Brain microvascular endothelial cell (primary cell): ENCODE measurements at regions not wholly inside any gene's neighbourhood (a gene's known extent, or its start where the extent isn't known, plus 50 kb on each side); places are given as distances from the start of the nearest gene placed in this dataset.

Experiments used
- DNase-seq: peaks from one replicate; pipeline ENCODE4 v3.0.0-alpha.2; 2020
- H3K27ac ChIP-seq: fragments of 250-450 bp; sonication (Bioruptor Pico); 2 replicates; pipeline ENCODE4 v1.5.1; 2020; ENCODE audit warnings: mild to moderate bottlenecking, moderate library complexity
- H3K27me3 ChIP-seq: fragments of 250-450 bp; sonication (Bioruptor Pico); replicated peaks from 2 replicates; pipeline ENCODE4 v1.5.1; 2020; ENCODE audit warnings: mild to moderate bottlenecking
- H3K36me3 ChIP-seq: fragments of 250-450 bp; sonication (Bioruptor Pico); replicated peaks from 2 replicates; pipeline ENCODE4 v1.5.1; 2020; ENCODE audit warnings: mild to moderate bottlenecking
- H3K4me3 ChIP-seq: 2 replicates; pipeline ENCODE4 v1.5.1; 2011; ENCODE audit warnings: low read depth, mild to moderate bottlenecking, control low read depth, low read length, moderate library complexity
- in situ Hi-C: cut with HindIII; loops from 2 replicates; pipeline ENCODE4 v1.10.0; 2017; ENCODE audit warnings: low sequenced_read_pairs, low pct_ligation_motif_present
- TF ChIP-seq, protein P1 (sequence below): IDR thresholded peaks from 2 replicates; pipeline ENCODE4 v1.5.1; 2011; ENCODE audit warnings: low read depth, mild to moderate bottlenecking, moderate library complexity, low read length, control low read depth, inconsistent platforms; ENCODE audit errors: missing control alignments

- Histone ChIP-seq H3K27me3 (no peaks in the 10 kb centered on the region), H3K27ac (no peak overlapping the region), H3K36me3 (no peaks in the 10 kb centered on the region), H3K4me3 (no peak overlapping the region)
- DNase-seq, result no peak
- in situ Hi-C loops, result no loop called here
- TF ChIP-seq, protein P1, sequence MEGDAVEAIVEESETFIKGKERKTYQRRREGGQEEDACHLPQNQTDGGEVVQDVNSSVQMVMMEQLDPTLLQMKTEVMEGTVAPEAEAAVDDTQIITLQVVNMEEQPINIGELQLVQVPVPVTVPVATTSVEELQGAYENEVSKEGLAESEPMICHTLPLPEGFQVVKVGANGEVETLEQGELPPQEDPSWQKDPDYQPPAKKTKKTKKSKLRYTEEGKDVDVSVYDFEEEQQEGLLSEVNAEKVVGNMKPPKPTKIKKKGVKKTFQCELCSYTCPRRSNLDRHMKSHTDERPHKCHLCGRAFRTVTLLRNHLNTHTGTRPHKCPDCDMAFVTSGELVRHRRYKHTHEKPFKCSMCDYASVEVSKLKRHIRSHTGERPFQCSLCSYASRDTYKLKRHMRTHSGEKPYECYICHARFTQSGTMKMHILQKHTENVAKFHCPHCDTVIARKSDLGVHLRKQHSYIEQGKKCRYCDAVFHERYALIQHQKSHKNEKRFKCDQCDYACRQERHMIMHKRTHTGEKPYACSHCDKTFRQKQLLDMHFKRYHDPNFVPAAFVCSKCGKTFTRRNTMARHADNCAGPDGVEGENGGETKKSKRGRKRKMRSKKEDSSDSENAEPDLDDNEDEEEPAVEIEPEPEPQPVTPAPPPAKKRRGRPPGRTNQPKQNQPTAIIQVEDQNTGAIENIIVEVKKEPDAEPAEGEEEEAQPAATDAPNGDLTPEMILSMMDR, result no peak
Observed at GRCh38 chr2:189299974-189300373, 120.4 kb upstream of the COL5A2 start.

GRCh38 chr2:189300916-189301315 is 121.4 kb upstream of the COL5A2 start:
- no peak for DNase-seq
- Histone ChIP-seq H3K27me3 (no peaks in the 10 kb centered on the region), H3K36me3 (no peaks in the 10 kb centered on the region), H3K4me3 (no peak overlapping the region), H3K27ac (no peak overlapping the region)
- TF ChIP-seq, protein P1, result no peak
- in situ Hi-C loops, result no loop called here

DNA sequence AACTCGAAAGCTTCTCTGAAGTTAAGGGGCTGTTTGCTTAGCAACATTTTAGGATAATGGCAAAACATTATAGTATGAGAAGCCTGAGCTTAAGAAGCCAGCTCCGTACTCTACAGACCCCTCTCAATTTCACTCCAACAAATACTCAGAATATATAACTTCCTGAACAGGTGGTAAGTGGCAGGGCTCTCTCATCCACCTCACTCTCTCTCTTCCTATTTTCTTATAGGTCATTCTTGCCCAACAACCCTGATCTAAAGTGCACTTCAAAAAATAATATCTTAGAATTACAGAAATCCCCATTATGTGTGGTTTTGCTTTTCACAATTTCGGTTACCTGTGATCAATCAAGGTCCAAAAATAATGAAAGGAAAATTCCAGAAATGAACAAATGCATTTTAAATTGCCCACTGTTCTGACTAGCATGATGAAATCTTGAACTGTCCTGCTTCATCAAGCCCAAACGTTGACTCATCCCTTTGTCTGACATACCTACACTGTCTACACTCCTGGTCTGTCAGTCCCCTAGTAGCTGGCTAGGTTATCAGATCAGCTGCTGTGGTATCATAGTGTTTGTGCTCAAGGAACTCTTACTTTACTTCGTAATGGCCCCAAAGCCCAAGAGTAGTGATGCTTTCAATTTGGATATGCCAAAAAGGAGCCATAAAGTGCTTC is 122.8 kb upstream of the COL5A2 start:
- Histone ChIP-seq H3K36me3 (no peaks in the 10 kb centered on the region), H3K4me3 (no peak overlapping the region), H3K27me3 (no peaks in the 10 kb centered on the region), H3K27ac (no peak overlapping the region)
- DNase-seq, result peak; percentile 20
- in situ Hi-C loops, result no loop called here
- TF ChIP-seq, protein P1, result no peak

- Histone ChIP-seq H3K27ac (no peak overlapping the region), H3K27me3 (no peaks in the 10 kb centered on the region), H3K36me3 (no peaks in the 10 kb centered on the region), H3K4me3 (no peak overlapping the region)
- in situ Hi-C loops, result no loop called here
- TF ChIP-seq, protein P1, result no peak
- no peak for DNase-seq
Observed at GRCh38 chr2:189304360-189304759, 124.8 kb upstream of the COL5A2 start.

DNA sequence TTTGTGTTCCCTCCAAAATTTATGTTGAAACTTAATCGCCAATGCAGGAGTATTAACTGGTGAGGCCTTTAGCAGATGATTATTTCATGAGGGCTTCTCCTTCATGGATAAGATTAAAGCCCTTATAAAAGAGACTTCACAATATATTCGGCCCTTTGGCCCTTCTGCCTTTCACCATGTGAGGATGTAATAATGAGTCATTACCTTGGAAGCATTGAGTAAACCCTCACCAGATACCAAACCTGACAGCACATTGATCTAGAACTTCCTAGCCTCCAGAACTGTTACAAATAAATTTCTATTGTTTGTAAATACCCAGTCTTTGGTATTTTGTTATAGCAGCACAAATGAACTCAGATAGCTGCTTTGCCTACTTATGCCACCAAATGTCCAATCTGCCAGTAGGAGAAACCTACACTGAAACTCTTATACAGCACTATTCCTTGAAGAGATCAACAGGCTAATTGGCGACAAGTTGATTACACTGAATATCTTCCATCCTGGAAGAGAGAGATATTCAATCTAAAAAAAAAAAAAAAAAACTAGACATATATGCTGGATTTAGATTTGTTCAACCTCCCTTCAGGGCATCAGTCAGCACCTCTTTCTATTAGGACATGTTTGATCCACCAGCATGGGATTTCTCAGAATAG is 125.9 kb upstream of the COL5A2 start:
- Histone ChIP-seq H3K4me3 (no peak overlapping the region), H3K36me3 (no peaks in the 10 kb centered on the region), H3K27ac (no peak overlapping the region), H3K27me3 (no peaks in the 10 kb centered on the region)
- no peak for DNase-seq
- in situ Hi-C loops, result no loop called here
- TF ChIP-seq, protein P1, result no peak

GRCh38 chr2:189306525-189306924 is 127.0 kb upstream of the COL5A2 start:
- Histone ChIP-seq H3K36me3 (no peaks in the 10 kb centered on the region), H3K27ac (no peak overlapping the region), H3K4me3 (no peak overlapping the region), H3K27me3 (no peaks in the 10 kb centered on the region)
- in situ Hi-C loops, result no loop called here
- TF ChIP-seq, protein P1, result no peak
- DNase-seq, result no peak
